ENCODE measurements at regions not wholly inside any gene's neighbourhood (a gene's known extent, or its start where the extent isn't known, plus 50 kb on each side); places are given as distances from the start of the nearest gene placed in this dataset.
"Not testable (repeated sequence)": the region's sequence is repeated elsewhere in the genome, so short reads cannot be mapped to it uniquely, and the experiment has no call there.

DNA sequence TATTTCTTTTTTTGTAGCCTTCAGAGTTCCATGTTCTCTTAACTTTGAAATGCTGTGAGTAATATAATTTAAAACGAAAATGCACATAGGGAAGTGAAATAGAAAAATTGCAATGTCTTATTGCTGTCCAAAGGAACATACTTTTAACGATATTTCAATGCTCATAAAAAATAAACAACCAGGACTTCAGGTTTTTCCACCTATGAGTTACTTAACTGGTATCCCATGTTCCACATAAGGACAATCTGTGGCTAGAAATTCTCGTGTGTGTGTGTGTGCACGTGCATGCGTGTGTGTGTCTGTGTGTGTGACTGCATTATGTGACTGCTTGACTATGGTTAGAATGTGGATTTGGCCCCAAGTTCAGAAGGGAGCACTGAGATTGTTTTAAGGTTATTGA, 200.8 kb upstream of the ADGRL4 start:
- DNase-seq = no peak

DNA sequence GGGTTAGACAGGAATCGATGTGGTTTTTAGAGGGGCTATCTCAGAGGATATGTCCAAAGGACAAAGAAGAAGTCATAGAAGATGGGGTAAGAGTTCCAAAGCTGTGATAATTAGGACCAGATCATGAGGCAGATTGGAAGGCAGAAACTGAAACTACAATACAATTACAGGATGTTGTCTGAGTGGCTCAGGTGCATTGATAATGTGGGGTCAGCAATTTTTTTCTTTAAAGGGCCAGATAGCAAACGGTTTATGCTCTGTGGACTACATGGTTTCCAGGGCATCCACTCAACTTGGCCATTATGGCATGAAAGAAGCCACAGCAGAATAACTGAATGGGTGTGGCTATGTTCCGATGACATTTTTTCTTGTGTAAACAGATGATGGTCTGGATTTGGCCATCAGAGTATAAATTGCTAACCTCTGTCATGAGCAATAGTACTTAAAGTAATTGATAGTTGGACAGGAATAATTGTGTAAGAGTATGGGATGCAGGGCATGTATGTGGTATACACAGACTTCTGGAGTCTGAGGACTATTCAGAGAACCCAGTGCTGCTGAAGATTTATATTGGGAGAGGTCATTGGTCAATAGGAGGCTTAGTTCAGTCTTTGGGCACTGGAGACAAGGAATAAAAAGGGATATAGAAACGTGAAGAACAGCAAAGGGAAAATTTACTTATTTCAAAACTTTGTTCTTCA, 198.4 kb upstream of the ADGRL4 start:
- DNase-seq = no peak

DNA sequence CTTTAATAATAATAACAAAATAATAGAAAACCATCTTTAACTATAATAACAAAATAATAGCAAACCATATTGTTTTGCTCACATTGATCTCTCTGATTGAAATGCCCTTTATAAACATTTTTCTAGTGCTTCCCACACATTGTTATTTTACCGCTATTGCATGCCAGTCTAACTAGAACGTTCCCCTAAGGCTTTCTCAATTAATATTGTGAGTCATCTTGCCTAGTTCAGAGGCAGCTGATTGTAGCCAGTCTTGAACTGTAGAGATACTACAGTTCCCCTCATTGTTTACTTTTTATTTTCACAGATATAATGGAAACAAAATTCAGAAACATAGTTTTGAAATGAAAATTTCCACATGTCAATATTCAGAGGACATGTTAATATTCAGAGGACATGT, 192.3 kb upstream of the ADGRL4 start:
- DNase-seq = no peak

DNA sequence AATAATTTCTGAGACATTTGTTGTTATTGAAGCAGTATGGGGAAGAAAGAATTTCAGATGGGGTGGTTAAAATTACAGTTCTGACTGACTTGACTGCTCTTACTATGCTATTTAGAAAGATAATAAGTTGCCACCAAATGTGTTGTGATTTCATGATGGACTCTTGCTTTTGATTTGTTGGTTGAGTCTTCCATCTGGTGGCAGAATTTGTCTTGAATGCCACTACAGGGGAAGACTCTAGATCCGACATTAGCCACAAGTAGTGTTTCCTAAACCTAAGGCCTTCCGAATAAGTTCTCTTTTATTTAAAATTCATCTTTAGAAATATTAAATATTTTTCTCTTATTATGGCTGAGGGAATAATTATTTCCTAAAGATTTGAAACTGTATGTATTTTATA, 190.9 kb upstream of the ADGRL4 start:
- DNase-seq = no peak

DNA sequence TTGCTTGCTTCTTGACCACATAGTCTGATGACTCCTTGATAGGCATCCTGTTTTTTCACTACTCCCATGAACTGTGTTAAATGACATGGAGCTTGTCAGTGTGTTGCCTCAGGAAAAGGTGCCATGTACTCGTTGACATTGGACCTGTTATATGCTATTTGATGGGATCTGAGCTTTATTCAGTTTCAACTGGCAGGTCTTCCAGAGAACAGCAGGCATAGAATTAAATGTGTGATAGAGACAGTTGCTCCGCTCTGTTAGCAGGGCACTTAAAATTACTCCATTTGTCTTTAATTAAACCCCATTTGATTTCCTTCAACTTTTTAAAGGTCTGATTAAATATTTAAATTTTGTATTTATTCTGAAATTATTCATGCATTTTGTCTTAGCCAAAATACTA, 189.7 kb upstream of the ADGRL4 start:
- DNase-seq = no peak

DNA sequence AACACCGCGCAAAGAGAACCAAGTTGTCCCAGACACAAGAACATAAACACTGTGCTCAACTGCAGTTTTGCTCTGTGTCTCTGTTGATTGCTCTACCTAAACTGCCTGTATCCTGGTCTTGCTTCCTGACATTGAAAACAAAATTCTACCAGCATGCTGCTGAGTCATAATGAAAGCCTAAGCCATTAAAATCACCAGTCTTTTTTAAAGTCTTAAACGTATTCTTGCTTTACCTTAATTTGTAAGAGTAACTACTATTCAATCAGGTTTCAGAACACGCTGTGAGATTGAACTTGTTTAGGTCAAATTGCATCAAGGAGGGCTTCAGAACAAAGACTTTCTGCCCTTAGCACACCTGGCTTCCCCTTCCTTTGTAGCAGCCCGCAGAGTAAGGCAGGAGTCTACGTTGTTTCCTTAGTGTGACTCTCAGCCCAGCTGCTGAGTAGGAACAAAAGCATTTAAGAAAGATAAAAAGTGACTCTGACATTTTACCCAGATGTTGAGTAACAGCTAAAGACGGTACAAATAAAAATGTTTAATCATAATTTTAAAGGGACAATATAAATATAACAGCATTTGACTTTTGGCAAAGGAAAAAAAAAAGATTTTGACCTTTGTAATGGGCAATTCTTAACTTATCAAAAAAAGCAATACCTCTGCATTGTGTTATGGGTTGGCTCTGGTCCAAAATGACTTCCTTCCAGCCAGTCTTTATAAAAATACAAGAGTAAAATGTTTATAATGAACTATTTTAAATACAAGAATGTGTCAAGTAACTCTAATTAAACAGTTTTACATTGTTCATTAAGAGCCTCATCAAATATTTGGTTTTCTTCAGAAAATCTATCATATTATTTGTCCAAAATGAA, 186.9 kb upstream of the ADGRL4 start:
- no peak for DNase-seq

DNA sequence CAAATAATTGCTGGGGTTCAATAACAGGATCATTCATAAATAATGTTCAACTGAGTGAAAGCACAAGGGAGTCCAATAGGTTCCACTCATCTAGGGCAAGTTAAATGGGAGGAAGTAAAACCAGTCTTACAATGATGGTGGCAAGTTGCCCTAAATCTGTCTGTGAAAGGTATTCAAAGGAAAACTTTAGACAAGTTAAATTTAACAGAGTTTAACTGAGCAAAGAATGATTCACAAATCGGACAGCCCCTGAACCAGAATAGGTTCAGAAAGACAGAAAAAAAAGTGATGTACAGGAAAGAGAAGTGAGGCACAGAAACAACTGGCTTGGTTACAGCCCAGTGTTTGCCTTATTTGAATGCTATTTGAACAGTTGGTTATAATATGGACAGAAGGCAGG, 183.5 kb upstream of the ADGRL4 start:
- DNase-seq = no peak

DNA sequence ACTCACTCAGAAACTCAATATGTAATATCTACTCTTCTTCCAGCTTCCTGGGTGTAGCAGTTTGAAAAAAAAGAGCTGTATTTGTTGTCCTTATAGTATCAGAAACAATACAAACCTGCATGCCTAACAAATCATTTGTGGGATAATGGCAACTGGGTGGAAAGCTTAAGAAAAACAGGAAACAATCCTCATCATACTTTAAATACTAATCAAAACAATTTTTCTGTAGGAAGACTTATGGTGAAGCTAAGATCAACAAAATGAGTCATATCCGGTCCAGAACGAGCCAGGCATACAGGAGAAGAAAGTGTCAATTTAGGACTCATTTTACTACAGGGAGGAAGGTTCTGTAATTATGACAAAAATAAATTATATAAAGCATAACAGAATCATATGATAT, 181.8 kb upstream of the ADGRL4 start:
- no peak for DNase-seq

DNA sequence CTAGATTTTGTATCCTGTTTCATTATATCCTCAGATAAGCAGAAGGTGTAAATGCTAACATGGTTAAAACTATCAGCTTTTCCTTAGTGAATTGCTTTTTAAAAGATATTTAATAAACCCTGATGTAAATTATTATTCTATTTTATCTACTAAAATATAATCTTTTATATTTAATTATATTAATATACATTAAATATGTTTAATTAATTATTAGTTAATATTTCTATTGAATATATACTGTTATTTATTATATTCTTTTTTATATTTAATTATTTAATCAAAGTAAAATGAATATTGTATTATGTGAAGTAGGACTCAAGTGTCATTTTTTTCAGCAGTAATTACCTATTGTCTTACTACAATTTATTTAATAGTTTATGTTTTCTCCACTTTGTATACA, 179.7 kb upstream of the ADGRL4 start:
- DNase-seq = no peak

DNA sequence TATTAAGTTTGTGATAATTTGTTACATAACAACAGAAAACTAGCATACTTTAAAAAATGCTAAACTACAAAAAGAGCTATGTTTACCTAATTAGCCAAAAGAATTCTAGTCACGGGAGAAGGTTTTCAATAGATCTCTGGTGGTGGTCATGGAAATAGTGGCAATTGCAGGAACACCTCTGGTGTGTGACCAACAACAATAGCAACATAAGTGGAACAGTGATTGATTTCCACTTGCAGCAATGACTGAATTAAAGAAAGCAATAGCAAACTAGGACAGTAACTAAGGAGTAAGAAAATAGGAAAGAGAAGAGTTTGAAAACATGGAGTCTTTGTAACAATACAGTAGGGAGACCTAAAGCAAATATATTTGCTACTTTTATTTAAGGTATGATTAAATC, 171.3 kb upstream of the ADGRL4 start:
- no peak for DNase-seq

DNA sequence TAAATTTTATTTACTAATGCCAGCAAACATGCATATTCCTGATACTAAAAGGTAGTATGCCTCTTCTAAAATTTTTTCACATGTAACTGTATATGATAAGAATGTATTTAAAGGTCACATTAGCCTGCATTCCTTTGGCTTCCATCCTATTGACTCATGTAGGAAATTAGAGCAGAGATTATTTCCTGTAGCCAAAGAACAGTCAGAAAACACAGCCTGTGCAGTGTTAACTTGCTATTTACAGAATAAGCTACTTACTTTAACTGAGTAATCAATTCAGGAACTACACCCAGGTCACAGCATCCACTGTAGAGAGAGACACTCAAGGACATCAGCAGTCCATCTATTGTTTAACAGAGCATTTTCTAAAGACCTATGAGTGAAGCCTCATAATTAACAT, 154.5 kb upstream of the ADGRL4 start:
- DNase-seq = no peak

DNA sequence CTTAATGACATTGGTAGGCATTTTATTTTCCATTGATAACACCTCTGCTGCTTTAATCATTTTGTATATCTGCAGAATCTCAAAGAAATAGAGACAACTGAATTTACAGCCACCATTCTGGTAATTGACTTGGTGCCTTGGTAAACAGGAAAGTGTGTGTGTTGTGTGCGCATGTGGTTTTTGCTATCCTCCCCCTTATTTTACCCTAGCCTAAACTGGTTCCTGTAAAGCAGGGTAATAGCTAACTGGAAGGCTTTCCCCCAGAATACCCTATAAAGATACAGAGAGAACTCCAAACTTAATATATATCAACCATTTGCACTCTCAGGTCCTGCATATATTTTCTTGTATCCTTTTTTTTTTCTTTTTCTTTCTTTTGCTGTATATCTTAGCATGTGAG, 149.5 kb upstream of the ADGRL4 start:
- DNase-seq = no peak

DNA sequence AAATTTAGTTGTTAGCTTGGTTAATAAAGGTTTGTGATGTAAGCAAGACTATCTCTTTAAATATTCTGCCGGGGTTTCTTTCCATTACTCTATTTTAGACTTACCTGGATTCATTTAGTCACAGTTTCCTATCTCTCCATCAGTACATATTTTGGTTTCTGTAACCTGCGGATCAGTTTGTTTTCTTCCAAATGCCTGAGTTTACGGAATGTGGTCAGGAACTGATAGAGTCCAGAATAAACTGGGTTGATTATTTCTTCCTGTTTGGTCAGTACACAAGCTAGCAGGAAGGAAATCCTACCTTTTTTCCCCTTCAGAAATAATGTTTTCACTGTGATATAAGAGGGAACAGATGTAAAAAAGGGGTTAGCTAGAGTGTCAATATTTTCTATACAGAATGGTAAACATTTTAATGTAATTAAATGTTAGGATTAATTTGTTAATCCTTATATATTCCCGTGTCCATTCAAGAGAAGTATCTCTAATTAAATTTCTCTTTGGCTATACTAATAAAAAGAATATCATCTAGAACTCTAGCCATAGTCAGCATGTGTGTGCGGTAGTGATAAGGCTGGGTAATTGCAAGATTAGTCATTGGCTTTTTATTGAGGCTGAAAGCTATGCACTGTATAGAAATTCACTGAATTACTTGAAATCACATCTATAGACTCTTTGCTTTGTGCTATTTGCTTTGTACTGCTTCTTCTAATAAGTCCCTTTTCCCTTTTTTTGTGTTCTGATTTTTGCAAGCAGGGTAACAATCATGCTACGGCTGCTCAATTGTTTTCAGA, 144.7 kb upstream of the ADGRL4 start:
- no peak for DNase-seq

DNA sequence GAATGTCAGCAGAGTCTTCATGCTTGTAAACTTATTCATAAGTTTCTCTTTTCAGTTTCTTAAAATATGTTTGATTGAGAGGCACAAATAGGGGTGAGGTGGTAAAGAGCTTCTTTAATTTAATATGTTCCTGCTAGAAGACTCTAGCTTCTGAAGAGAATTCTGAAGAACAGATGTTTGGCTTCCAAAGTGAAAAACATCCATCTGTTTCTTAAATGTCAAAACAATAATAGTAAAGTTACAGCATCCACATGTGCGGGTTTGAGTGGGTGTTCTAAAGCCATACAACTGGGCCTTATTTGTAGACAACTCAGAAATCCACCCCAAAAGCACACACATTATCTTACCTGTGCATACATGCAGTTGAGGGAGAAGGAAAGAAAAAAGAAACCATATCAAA, 144.0 kb upstream of the ADGRL4 start:
- DNase-seq = no peak

DNA sequence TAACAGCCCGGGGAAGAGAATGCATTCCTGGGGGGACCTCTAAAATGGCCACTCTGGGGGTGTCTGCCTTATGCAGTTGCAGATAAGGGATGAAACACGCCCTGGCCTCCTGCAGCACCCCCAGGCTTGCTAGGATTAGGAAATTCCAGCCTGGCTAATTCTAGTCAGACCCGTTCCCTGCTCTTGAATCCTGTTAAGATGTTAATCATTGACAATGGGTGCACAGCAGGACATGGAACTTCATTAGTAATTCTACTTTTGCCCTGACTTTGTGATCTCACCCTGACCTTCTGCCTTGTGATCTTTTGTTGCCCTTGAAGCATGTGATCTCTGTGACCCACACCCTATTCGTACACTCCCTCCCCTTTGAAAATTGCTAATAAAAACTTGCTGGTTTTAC, 131.7 kb upstream of the ADGRL4 start:
- not testable (repeated sequence) for DNase-seq

DNA sequence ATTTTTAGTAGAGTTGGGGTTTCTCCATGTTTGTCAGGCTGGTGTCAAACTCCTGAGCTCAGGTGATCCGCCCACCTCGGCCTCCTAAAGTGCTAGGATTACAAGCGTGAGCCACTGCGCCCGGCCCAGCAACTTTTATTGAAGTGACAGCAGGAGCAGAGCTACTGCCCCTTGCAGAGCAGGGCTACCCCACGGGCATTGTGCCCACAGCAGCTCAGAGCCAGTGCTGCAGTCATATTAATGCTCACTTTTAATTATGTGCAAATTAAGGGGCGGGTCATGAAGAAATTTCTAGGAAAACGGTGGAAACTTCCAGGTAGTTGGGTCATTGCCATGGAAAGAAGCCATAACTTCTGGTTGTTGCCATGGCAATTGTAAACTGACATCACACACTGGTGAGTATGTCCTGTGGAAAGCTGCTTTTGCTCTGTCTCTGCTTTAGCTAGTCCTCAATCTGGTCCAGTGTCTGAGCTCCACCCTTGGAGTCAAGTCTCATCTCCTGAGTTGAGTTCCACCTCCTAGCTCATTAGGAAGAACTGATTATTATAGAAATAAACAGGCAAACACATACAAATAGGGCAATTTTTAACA, 127.3 kb upstream of the ADGRL4 start:
- DNase-seq = no peak

DNA sequence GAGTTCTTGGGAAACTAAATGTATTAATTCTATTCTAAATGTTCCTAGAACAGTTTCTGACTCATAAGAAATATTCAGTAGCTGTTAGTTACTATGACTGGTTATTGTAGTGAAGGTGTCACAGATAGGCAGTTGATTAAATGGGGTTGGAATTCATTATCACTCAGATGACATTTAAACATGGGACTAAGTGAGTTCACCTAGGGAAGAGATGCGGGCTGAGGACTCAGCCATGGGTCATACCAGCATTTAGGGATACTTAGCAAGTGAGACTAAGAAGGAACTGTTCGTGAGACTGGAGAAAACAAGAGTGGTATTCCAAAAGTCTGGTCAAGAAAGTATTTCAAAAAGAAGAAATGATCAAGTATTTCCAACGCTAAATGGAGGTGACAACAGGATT, 125.1 kb upstream of the ADGRL4 start:
- DNase-seq = no peak

DNA sequence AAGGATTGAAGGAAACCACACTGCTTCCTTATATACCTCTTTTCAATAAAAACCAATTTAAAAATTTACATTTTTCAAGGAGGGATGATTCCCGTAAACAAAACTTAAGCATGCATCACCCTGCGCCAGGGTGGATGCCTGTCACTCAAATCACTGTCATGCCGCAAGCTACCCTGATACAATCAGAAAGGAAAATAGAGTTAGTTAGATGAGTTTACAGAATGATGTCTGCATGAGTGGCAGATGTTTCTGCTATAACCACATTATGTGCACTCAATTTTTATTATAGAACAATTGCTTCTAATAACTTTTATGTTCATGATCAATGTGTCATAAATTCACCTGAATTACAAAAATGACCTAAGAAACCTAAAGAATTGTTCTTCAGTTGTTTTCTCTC, 123.4 kb upstream of the ADGRL4 start:
- no peak for DNase-seq

DNA sequence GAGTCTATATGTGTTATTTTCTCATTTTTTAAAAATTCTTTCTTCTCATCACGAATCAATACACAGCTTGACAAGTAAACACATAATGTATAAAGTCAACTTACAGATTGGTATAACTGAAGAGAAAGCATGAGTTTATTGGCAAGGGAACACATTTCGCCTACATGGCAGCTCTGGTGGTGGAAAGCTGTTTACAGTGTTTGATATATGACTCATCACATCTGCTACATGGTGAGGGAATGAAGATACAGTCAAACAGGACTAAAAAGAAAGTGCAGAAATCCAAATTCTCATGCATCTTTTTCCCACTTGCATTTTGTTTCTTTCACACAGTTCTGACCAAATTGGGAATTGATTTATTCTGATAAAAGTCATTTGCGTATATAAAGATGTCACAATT, 122.2 kb upstream of the ADGRL4 start:
- DNase-seq = no peak

DNA sequence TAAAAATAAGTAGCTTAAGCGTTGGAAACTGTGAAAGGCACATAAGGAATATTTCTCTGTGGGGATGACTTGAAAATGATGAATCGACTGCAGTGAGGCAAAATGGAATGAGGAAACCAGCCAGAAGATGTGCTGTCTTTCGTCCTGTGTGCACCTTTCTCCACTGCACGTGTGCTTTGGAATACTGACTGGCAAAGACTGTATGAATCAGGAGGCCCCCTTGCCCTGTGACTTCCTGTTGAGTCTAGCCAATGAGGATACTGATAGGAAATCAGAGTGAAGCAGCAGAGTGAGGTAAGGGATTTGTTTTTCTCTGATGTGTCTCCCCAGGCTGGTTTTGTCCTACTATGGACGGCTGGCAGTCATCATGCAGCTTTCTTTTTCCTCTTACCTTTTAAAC, 118.2 kb upstream of the ADGRL4 start:
- DNase-seq = no peak

DNA sequence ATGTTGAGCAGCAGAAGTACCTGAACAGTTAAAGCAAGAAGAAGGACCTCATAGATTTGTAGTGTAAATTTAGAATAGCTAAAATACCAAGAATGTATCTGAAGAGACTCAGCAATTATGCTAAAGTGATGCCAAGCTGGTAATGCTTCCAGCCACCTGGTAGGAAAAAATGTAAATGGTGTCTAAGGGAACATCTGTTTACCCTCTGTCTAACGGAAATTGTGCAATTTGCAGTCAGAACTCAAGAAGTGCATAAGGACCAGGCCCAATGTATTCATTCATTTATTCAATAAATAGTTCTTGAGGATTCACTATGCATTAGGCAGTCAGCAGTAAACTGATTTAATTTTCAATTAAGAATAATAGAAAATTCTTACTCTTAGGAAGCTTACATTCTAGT, 116.0 kb upstream of the ADGRL4 start:
- no peak for DNase-seq

DNA sequence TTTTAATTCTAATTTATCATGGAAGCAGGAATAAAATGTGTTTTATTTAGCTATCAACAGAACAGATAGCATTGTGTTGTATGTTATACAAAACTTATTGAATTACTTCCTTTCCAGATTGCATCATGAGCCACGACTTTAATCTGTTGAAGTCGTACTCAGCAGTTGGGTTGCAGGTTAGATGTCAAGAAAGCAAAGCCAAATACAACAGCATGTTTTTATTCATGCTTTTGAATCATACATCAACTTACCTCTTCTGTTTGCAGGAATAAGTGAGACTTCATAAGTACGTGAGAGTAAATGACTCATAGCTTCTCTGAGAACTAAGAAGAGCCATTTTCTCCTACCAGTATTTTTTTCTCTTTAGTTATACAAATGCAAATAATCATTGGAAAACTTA, 110.8 kb upstream of the ADGRL4 start:
- no peak for DNase-seq

DNA sequence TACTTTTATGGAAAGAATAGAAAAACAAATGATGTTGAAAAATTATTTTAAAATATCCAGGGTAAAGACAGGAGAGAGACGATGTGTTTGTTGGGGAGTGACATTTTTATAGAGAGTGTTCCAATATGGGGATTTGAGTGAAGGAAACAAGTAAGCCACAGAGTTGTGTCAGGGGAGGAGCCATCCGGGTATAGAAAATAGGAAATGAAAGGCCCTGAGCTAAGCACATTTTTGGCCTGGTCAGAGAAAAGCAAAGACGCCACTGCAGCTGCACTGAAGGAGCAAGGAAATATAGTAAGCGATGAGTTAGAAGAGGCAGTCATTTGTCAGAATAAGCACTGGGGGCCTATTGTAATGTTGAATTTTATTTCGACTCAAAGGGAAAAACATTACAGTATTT, 107.3 kb upstream of the ADGRL4 start:
- no peak for DNase-seq

DNA sequence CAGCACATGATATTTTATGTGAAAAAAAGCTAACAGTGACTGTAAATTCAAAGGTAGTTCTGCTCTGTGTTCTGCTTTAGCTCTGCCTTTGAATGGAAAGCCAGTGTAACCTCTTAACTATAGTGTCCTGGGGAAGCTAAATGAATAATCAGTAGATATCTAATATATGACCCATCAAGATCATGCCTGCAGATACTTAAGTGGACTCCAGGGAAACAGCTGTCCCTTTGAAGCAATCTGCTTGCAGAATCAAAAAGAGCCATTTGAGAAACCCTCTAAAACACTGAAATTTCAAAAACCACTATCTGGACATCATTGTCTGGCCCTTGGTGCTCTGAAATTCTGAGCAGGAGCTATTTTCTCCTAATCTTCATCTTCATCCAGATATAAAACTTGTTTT, 104.2 kb upstream of the ADGRL4 start:
- no peak for DNase-seq

Measured in NCI-H1436 (cell line).